HL-60 (cell line): ENCODE measurements at regions not wholly inside any gene's neighbourhood (a gene's known extent, or its start where the extent isn't known, plus 50 kb on each side); places are given as distances from the start of the nearest gene placed in this dataset.

ENCODE experiments used
- DNase-seq, 2 experiments: peaks; one replicate each; pipeline ENCODE4 v3.0.0-alpha.2; 2010 to 2020; ENCODE audit warnings: low read depth in 1 of 2, low spot score in 1 of 2
- H3K27ac ChIP-seq: fragments of 250-450 bp; sonication (Bioruptor Pico); replicated peaks from 2 replicates; pipeline ENCODE4 v1.5.1; 2020; ENCODE audit warnings: mild to moderate bottlenecking, moderate library complexity
- H3K27me3 ChIP-seq: fragments of 250-450 bp; sonication (Bioruptor Pico); 2 replicates; pipeline ENCODE4 v1.5.1; 2021; ENCODE audit warnings: mild to moderate bottlenecking, moderate library complexity; ENCODE audit not compliant: insufficient read depth, poor library complexity, severe bottlenecking
- H3K4me3 ChIP-seq: replicated peaks from 2 replicates; pipeline ENCODE4 v1.5.1; 2011; ENCODE audit warnings: mild to moderate bottlenecking, control low read depth, low read length; ENCODE audit not compliant: insufficient read depth
- CTCF ChIP-seq: IDR thresholded peaks from one replicate; pipeline ENCODE4 v1.5.1; 2011; ENCODE audit warnings: low read length, control low read depth, inconsistent platforms; ENCODE audit not compliant: insufficient read depth
- GABPA ChIP-seq: IDR thresholded peaks from 2 replicates; pipeline ENCODE4 v1.6.1; 2012; ENCODE audit warnings: low read depth
- POLR2AphosphoS5 ChIP-seq: IDR thresholded peaks from 2 replicates; pipeline ENCODE4 v1.6.1; 2012; ENCODE audit warnings: low read depth
- REST ChIP-seq: IDR thresholded peaks from 2 replicates; pipeline ENCODE4 v1.6.1; 2012; ENCODE audit warnings: low read depth; ENCODE audit not compliant: insufficient replicate concordance
- SPI1 ChIP-seq: IDR thresholded peaks from 2 replicates; pipeline ENCODE4 v1.6.1; 2012; ENCODE audit warnings: low read depth, mild to moderate bottlenecking, borderline replicate concordance

GRCh38 chr10:131698232-131698631 is 202.6 kb upstream of the PPP2R2D start:
- no peak overlapping the region for H3K4me3 ChIP-seq
- H3K27me3 ChIP-seq, result no peaks in the 10 kb centered on the region
- no peak for DNase-seq
- H3K27ac ChIP-seq, result no peak overlapping the region
- TF ChIP-seq SPI1 (no peak), POLR2AphosphoS5 (no peak), CTCF (no peak), GABPA (no peak), REST (no peak)

- Histone ChIP-seq H3K4me3 (no peak overlapping the region), H3K27ac (no peak overlapping the region), H3K27me3 (no peaks in the 10 kb centered on the region)
- no peak for DNase-seq
- no peak for TF ChIP-seq REST
- no peak for TF ChIP-seq POLR2AphosphoS5
- TF ChIP-seq SPI1, result no peak
- TF ChIP-seq CTCF, result no peak
- no peak for TF ChIP-seq GABPA
Observed at GRCh38 chr10:131698986-131699385, 201.8 kb upstream of the PPP2R2D start.

- Histone ChIP-seq H3K27me3 (no peaks in the 10 kb centered on the region), H3K27ac (no peak overlapping the region), H3K4me3 (no peak overlapping the region)
- no peak for TF ChIP-seq CTCF
- no peak for TF ChIP-seq GABPA
- no peak for TF ChIP-seq POLR2AphosphoS5
- TF ChIP-seq REST, result no peak
- TF ChIP-seq SPI1, result no peak
- DNase-seq, result no peak
Observed at GRCh38 chr10:131700032-131700431, 200.8 kb upstream of the PPP2R2D start.
